ENCODE measurements at regions not wholly inside any gene's neighbourhood (a gene's known extent, or its start where the extent isn't known, plus 50 kb on each side); places are given as distances from the start of the nearest gene placed in this dataset.

DNA sequence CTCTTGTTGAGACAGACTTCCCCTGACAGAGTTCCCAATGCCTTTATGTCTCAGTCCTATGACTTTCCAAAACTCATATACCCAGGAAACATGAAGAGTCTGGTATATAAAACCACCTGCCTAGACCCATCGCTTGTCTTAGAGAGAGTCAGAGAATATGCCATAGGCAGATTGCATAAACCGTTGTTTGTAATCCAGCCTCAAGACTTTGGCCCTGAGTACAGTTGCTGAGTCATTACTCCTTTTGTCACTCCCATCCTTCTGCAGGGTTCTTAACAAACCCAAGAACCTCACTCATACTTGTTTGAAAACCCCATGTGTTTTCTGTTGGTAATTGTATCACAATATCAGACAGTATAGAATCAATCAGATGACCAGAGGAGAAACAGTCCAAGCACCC, 616.3 kb downstream of the SLCO4C1 start:
- Histone ChIP-seq H3K4me1 (ENCODE audit: control insufficient read depth in 1 of 2, insufficient read depth in 2 of 2, low read length in 2 of 2) (no peaks in the 10 kb centered on the region), H3K9me3 (ENCODE audit: control insufficient read depth in 1 of 2, low read length in 2 of 2) (no peaks in the 10 kb centered on the region), H3K27ac (ENCODE audit: low read length) (no peak overlapping the region), H3K4me3 (ENCODE audit: low read depth in 1 of 2, low read length in 2 of 2) (no peak overlapping the region), H3K27me3 (ENCODE audit: low read depth, low read length) (no peaks in the 10 kb centered on the region), H3K36me3 (ENCODE audit: control insufficient read depth in 1 of 2, insufficient read depth in 2 of 2, low read length in 2 of 2) (no peaks in the 10 kb centered on the region)

- Histone ChIP-seq H3K4me3 (ENCODE audit: low read depth in 1 of 2, low read length in 2 of 2) (no peak overlapping the region), H3K4me1 (ENCODE audit: control insufficient read depth in 1 of 2, insufficient read depth in 2 of 2, low read length in 2 of 2) (no peaks in the 10 kb centered on the region)
These were observed 617.4 kb downstream of the SLCO4C1 start for GRCh38 chr5:101678481-101679193.

DNA sequence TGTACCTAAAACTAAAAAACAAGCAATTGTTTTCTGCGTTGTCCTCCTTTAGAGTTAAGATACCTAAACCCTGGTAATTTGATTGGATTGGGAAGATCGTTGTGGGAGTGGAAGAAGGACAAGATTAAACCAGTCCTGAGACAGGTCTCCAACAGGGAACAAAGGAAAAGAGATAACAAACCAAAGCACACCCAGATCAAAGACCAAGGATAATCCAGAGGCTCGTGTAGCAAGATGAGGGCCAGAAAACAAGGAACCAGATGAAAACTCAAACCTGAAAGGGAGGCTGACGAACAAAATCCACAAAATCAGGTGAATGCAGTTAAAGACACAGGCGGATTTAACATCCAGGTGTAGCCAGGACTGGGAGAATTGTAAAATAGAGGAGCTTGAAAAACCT, 618.1 kb downstream of the SLCO4C1 start:
- H3K27ac ChIP-seq (ENCODE audit: low read length) = no peak overlapping the region
- no peaks in the 10 kb centered on the region for H3K27me3 ChIP-seq (ENCODE audit: low read depth, low read length)
- H3K9me3 ChIP-seq (ENCODE audit: control insufficient read depth in 1 of 2, low read length in 2 of 2) = no peaks in the 10 kb centered on the region
- H3K4me1 ChIP-seq (ENCODE audit: control insufficient read depth in 1 of 2, insufficient read depth in 2 of 2, low read length in 2 of 2) = no peaks in the 10 kb centered on the region
- H3K4me3 ChIP-seq (ENCODE audit: low read depth in 1 of 2, low read length in 2 of 2) = no peak overlapping the region
- H3K36me3 ChIP-seq (ENCODE audit: control insufficient read depth in 1 of 2, insufficient read depth in 2 of 2, low read length in 2 of 2) = no peaks in the 10 kb centered on the region

More at GRCh38 chr5:101678481-101679193, 617.4 kb downstream of the SLCO4C1 start:
- Histone ChIP-seq H3K27me3 (ENCODE audit: low read depth, low read length) (no peaks in the 10 kb centered on the region), H3K9me3 (ENCODE audit: control insufficient read depth in 1 of 2, low read length in 2 of 2) (no peaks in the 10 kb centered on the region), H3K27ac (ENCODE audit: low read length) (no peak overlapping the region), H3K36me3 (ENCODE audit: control insufficient read depth in 1 of 2, insufficient read depth in 2 of 2, low read length in 2 of 2) (no peaks in the 10 kb centered on the region)

DNA sequence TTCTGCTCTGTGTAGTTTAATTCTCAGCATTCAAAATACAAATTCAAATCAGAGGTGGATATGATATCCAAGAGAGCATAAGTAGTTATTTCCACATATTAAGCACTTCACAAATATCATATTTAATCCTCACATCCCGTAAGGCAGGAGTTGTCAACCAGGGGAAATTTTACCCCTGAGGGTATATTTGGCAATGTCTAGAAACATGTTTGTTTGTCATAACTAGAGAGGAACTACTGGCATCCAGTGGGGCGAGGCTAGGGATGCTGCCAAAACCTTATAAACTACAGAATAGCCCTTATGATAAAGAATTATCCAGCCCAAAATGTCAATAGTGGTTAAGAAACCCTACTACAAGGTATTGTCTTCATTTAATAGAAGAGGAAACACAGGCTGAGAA, 619.4 kb downstream of the SLCO4C1 start:
- Histone ChIP-seq H3K4me1 (ENCODE audit: control insufficient read depth in 1 of 2, insufficient read depth in 2 of 2, low read length in 2 of 2) (no peaks in the 10 kb centered on the region), H3K36me3 (ENCODE audit: control insufficient read depth in 1 of 2, insufficient read depth in 2 of 2, low read length in 2 of 2) (no peaks in the 10 kb centered on the region), H3K9me3 (ENCODE audit: control insufficient read depth in 1 of 2, low read length in 2 of 2) (no peaks in the 10 kb centered on the region), H3K4me3 (ENCODE audit: low read depth in 1 of 2, low read length in 2 of 2) (no peak overlapping the region), H3K27me3 (ENCODE audit: low read depth, low read length) (no peaks in the 10 kb centered on the region), H3K27ac (ENCODE audit: low read length) (no peak overlapping the region)

DNA sequence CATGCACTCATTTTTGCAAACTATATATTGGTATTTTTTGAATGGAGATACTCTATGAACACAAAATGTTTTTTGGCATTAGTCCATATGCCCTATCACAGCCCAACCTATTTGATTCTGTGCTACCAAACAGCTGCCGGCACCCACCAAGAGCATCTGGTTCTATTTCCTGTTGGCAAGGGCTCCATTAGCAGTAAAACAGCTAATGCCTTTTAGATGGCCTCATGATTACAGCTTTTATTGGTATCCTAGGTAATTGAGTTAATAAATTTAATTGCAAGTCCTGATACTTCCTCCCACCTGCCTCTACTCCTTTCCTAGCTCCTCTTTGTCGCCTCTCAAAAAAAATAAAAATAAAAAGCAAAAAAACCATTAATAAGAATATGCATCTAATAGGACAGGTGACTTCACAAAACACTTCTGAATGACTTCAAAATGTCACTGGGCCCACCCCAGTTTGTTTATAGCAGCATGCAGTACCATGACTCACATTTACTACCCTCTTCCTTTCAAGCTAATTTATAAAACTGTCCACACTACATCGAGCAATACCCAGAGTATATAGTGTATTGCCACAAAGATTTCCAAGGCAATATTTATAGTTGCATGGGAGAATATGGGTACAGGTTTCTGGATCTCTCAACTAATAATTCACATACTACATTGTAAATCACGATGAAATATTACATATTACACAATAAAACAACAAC, 620.4 kb downstream of the SLCO4C1 start:
- Histone ChIP-seq H3K36me3 (ENCODE audit: control insufficient read depth in 1 of 2, insufficient read depth in 2 of 2, low read length in 2 of 2) (no peaks in the 10 kb centered on the region), H3K27ac (ENCODE audit: low read length) (no peak overlapping the region), H3K27me3 (ENCODE audit: low read depth, low read length) (no peaks in the 10 kb centered on the region), H3K9me3 (ENCODE audit: control insufficient read depth in 1 of 2, low read length in 2 of 2) (no peaks in the 10 kb centered on the region), H3K4me3 (ENCODE audit: low read depth in 1 of 2, low read length in 2 of 2) (no peak overlapping the region), H3K4me1 (ENCODE audit: control insufficient read depth in 1 of 2, insufficient read depth in 2 of 2, low read length in 2 of 2) (no peaks in the 10 kb centered on the region)

- no peak overlapping the region for H3K4me3 ChIP-seq (ENCODE audit: low read depth in 1 of 2, low read length in 2 of 2)
- no peaks in the 10 kb centered on the region for H3K4me1 ChIP-seq (ENCODE audit: control insufficient read depth in 1 of 2, insufficient read depth in 2 of 2, low read length in 2 of 2)
- no peaks in the 10 kb centered on the region for H3K9me3 ChIP-seq (ENCODE audit: control insufficient read depth in 1 of 2, low read length in 2 of 2)
- no peaks in the 10 kb centered on the region for H3K36me3 ChIP-seq (ENCODE audit: control insufficient read depth in 1 of 2, insufficient read depth in 2 of 2, low read length in 2 of 2)
- no peaks in the 10 kb centered on the region for H3K27me3 ChIP-seq (ENCODE audit: low read depth, low read length)
- H3K27ac ChIP-seq (ENCODE audit: low read length) = no peak overlapping the region
These were observed 623.0 kb downstream of the SLCO4C1 start for GRCh38 chr5:101673120-101673519.

DNA sequence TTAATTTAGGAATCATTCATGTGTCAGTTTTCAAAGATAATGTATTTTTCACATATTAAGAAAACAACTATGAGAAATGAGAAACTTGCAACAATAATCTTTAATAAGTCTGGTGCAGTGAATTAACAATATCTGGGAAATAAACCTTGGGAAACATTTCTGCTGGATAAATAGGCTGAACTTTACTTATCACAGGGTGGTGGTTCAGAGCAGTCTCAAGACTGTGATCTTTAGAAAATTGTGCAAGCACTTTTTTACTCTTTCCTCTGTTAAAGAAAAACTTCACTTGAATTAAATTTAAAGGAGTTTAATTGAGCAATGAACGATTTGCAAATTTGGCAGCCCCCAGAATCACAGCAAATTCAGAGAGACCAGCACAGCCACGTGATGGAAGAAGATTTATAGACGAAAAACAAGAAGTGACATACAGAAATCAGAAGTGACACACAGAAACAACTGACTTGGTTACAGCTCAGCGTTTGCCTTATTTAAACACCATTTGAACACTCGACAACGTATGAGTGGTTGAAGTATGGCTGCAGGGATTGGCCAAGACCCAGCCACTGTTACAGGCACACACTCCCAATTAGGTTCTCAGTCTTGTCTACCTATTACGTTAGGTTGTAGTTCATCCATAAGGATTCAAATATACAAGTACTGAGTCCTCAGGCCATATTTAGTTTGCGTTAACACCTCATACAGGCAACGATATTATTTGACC, 631.9 kb downstream of the SLCO4C1 start:
- H3K4me1 ChIP-seq (ENCODE audit: control insufficient read depth in 1 of 2, insufficient read depth in 2 of 2, low read length in 2 of 2) = no peaks in the 10 kb centered on the region
- no peaks in the 10 kb centered on the region for H3K27me3 ChIP-seq (ENCODE audit: low read depth, low read length)
- no peak overlapping the region for H3K4me3 ChIP-seq (ENCODE audit: low read depth in 1 of 2, low read length in 2 of 2)

GRCh38 chr5:101663543-101663942, 632.5 kb downstream of the SLCO4C1 start:
- H3K27me3 ChIP-seq (ENCODE audit: low read depth, low read length) = no peaks in the 10 kb centered on the region
- H3K27ac ChIP-seq (ENCODE audit: low read length) = no peak overlapping the region
- H3K4me1 ChIP-seq (ENCODE audit: control insufficient read depth in 1 of 2, insufficient read depth in 2 of 2, low read length in 2 of 2) = no peaks in the 10 kb centered on the region
- no peak overlapping the region for H3K4me3 ChIP-seq (ENCODE audit: low read depth in 1 of 2, low read length in 2 of 2)
- no peaks in the 10 kb centered on the region for H3K9me3 ChIP-seq (ENCODE audit: control insufficient read depth in 1 of 2, low read length in 2 of 2)
- no peaks in the 10 kb centered on the region for H3K36me3 ChIP-seq (ENCODE audit: control insufficient read depth in 1 of 2, insufficient read depth in 2 of 2, low read length in 2 of 2)

More for the DNA sequence above, 631.9 kb downstream of the SLCO4C1 start:
- Histone ChIP-seq H3K36me3 (ENCODE audit: control insufficient read depth in 1 of 2, insufficient read depth in 2 of 2, low read length in 2 of 2) (no peaks in the 10 kb centered on the region), H3K9me3 (ENCODE audit: control insufficient read depth in 1 of 2, low read length in 2 of 2) (no peaks in the 10 kb centered on the region), H3K27ac (ENCODE audit: low read length) (no peak overlapping the region)

DNA sequence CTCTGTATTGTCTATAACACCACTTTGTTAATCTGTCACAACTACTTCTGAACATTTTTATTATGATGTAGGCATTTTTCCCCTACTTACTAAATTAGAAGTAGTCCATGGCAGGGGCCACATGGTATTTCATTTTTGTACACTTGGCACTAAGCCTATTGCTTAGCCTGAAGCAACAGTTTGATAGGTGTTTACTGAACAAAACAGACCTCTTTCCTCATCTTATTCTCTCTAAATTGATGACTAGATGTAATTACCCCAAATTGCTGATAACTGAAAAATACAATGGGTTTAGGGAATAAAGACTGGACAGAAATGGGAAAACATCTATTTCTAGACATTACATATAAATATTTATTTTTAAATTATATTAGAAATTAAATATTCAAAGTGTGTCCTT, 633.8 kb downstream of the SLCO4C1 start:
- Histone ChIP-seq H3K27me3 (ENCODE audit: low read depth, low read length) (no peaks in the 10 kb centered on the region), H3K9me3 (ENCODE audit: control insufficient read depth in 1 of 2, low read length in 2 of 2) (no peaks in the 10 kb centered on the region), H3K4me1 (ENCODE audit: control insufficient read depth in 1 of 2, insufficient read depth in 2 of 2, low read length in 2 of 2) (no peaks in the 10 kb centered on the region)

DNA sequence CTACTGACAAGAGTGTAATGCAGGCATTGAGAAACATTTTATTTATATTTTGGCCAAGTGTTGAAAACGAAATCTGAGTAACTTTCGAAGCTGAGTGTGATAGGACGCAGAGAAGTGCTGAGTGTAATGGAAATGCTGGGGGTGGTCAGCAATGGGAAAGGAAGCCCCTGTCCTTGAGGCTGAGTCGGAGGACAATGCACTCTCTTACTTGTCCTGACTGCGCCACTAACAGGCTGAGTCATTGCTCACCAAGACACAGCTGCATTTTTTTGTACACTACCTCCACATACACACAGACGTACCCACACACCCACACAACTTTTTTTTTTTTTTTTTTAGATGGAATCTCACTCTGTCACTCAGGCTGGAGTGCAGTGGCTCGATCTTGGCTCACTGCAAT, 637.7 kb downstream of the SLCO4C1 start:
- no peaks in the 10 kb centered on the region for H3K4me1 ChIP-seq (ENCODE audit: control insufficient read depth in 1 of 2, insufficient read depth in 2 of 2, low read length in 2 of 2)
- no peaks in the 10 kb centered on the region for H3K36me3 ChIP-seq (ENCODE audit: control insufficient read depth in 1 of 2, insufficient read depth in 2 of 2, low read length in 2 of 2)
- no peak overlapping the region for H3K4me3 ChIP-seq (ENCODE audit: low read depth in 1 of 2, low read length in 2 of 2)
- no peaks in the 10 kb centered on the region for H3K27me3 ChIP-seq (ENCODE audit: low read depth, low read length)
- H3K9me3 ChIP-seq (ENCODE audit: control insufficient read depth in 1 of 2, low read length in 2 of 2) = no peaks in the 10 kb centered on the region
- no peak overlapping the region for H3K27ac ChIP-seq (ENCODE audit: low read length)

More for the DNA sequence above, 633.8 kb downstream of the SLCO4C1 start:
- no peaks in the 10 kb centered on the region for H3K36me3 ChIP-seq (ENCODE audit: control insufficient read depth in 1 of 2, insufficient read depth in 2 of 2, low read length in 2 of 2)
- H3K27ac ChIP-seq (ENCODE audit: low read length) = no peak overlapping the region
- H3K4me3 ChIP-seq (ENCODE audit: low read depth in 1 of 2, low read length in 2 of 2) = no peak overlapping the region

- Histone ChIP-seq H3K27me3 (ENCODE audit: low read depth, low read length) (no peaks in the 10 kb centered on the region), H3K36me3 (ENCODE audit: control insufficient read depth in 1 of 2, insufficient read depth in 2 of 2, low read length in 2 of 2) (no peaks in the 10 kb centered on the region)
These were observed 642.1 kb downstream of the SLCO4C1 start for GRCh38 chr5:101653996-101654395.

More at GRCh38 chr5:101653996-101654395, 642.1 kb downstream of the SLCO4C1 start:
- Histone ChIP-seq H3K27ac (ENCODE audit: low read length) (no peak overlapping the region), H3K4me1 (ENCODE audit: control insufficient read depth in 1 of 2, insufficient read depth in 2 of 2, low read length in 2 of 2) (no peaks in the 10 kb centered on the region), H3K9me3 (ENCODE audit: control insufficient read depth in 1 of 2, low read length in 2 of 2) (no peaks in the 10 kb centered on the region), H3K4me3 (ENCODE audit: low read depth in 1 of 2, low read length in 2 of 2) (no peak overlapping the region)
